Tibial artery (tissue), 4 donors: ENCODE measurements at regions not wholly inside any gene's neighbourhood (a gene's known extent, or its start where the extent isn't known, plus 50 kb on each side); places are given as distances from the start of the nearest gene placed in this dataset.
"Not testable (repeated sequence)": the region's sequence is repeated elsewhere in the genome, so short reads cannot be mapped to it uniquely, and the experiment has no call there.

Source experiments
- DNase-seq, 2 donors: peaks; one replicate each; pipeline ENCODE4 v3.0.0-alpha.2; 2019
- H3K27ac ChIP-seq, 2 donors: fragments of 200-600 bp; sonication (generic) in 1 of 2; 1 replicate in 1 of 2; 2 replicates in 1 of 2; pipeline ENCODE4 v1.5.1; 2018 to 2019; ENCODE audit warnings: mild to moderate bottlenecking in 1 of 2
- H3K27me3 ChIP-seq, 2 donors: fragments of 200-600 bp; sonication (generic) in 1 of 2; one replicate each; pipeline versions ENCODE4 v1.5.1 to v1.6.0; 2016 to 2019
- H3K36me3 ChIP-seq, 3 donors: fragments of 200-600 bp; sonication (generic) in 2 of 3; one replicate each; pipeline ENCODE4 v1.5.1; 2016 to 2019; ENCODE audit warnings: mild to moderate bottlenecking in 2 of 3
- H3K4me1 ChIP-seq, 4 donors: fragments of 200-600 bp; sonication (generic) in 2 of 4; 1 replicate in 3 of 4; 2 replicates in 1 of 4; pipeline ENCODE4 v1.5.1; 2016 to 2019
- H3K4me3 ChIP-seq, 2 donors: fragments of 200-600 bp; sonication (generic) in 1 of 2; 1 replicate in 1 of 2; 2 replicates in 1 of 2; pipeline ENCODE4 v1.5.1; 2018 to 2019; ENCODE audit warnings: mild to moderate bottlenecking in 2 of 2
- H3K9me3 ChIP-seq, 3 donors: fragments of 200-600 bp; sonication (generic) in 1 of 3; one replicate each; pipeline ENCODE4 v1.5.1; 2016 to 2019
- intact Hi-C: fragments of 100-400 bp; cut with DNase I; formaldehyde crosslinking; loops from one replicate; pipeline ENCODE4 v1.15.0; 2023; ENCODE audit warnings: low total_unique reads

GRCh38 chr1:149635290-149635899 lies 51.7 kb downstream of the PPIAL4C start:
- H3K27me3 ChIP-seq, DNase-seq, H3K4me3 ChIP-seq, H3K9me3 ChIP-seq, H3K36me3 ChIP-seq, H3K4me1 ChIP-seq, intact Hi-C loops: not testable (repeated sequence)
- peak overlapping the region; percentile 91 to 92 for H3K27ac ChIP-seq

- H3K27me3 ChIP-seq, H3K36me3 ChIP-seq, intact Hi-C loops, H3K9me3 ChIP-seq, H3K4me1 ChIP-seq: not testable (repeated sequence)
- H3K27ac ChIP-seq, result peak overlapping the region; percentile 91 to 92
- H3K4me3 ChIP-seq, result peak overlapping the region; percentile 58 to 63
- DNase-seq, result peak; percentile 94 to 95
These were observed 52.9 kb downstream of the PPIAL4C start for GRCh38 chr1:149636286-149637122.

- intact Hi-C loops, H3K9me3 ChIP-seq, H3K36me3 ChIP-seq, H3K4me3 ChIP-seq, H3K4me1 ChIP-seq, H3K27ac ChIP-seq, H3K27me3 ChIP-seq, DNase-seq: not testable (repeated sequence)
These were observed 54.8 kb downstream of the PPIAL4C start for GRCh38 chr1:149638481-149638880.

GRCh38 chr1:149638901-149639658 lies 55.4 kb downstream of the PPIAL4C start:
- H3K27ac ChIP-seq, result not testable (repeated sequence)

GRCh38 chr1:149641179-149641578 lies 57.5 kb downstream of the PPIAL4C start:
- H3K36me3 ChIP-seq, H3K4me3 ChIP-seq, H3K4me1 ChIP-seq, intact Hi-C loops, DNase-seq, H3K9me3 ChIP-seq, H3K27me3 ChIP-seq, H3K27ac ChIP-seq: not testable (repeated sequence)

More at GRCh38 chr1:149638901-149639658, 55.4 kb downstream of the PPIAL4C start:
- intact Hi-C loops, H3K4me3 ChIP-seq, H3K4me1 ChIP-seq, H3K36me3 ChIP-seq, DNase-seq, H3K27me3 ChIP-seq, H3K9me3 ChIP-seq: not testable (repeated sequence)

- H3K36me3 ChIP-seq, H3K4me3 ChIP-seq, H3K4me1 ChIP-seq, DNase-seq, H3K27ac ChIP-seq, intact Hi-C loops, H3K9me3 ChIP-seq, H3K27me3 ChIP-seq: not testable (repeated sequence)
These were observed 61.2 kb downstream of the PPIAL4C start for GRCh38 chr1:149644818-149645217.

GRCh38 chr1:149646360-149647017 lies 62.8 kb downstream of the PPIAL4C start:
- H3K4me1 ChIP-seq, intact Hi-C loops, H3K27me3 ChIP-seq, H3K9me3 ChIP-seq, DNase-seq, H3K36me3 ChIP-seq: not testable (repeated sequence)
- Histone ChIP-seq H3K4me3 (peak overlapping the region; percentile 48 to 52), H3K27ac (peak overlapping the region; percentile 37 to 56)

- intact Hi-C loops, H3K36me3 ChIP-seq, DNase-seq, H3K27me3 ChIP-seq, H3K4me1 ChIP-seq, H3K9me3 ChIP-seq: not testable (repeated sequence)
- Histone ChIP-seq H3K27ac (peak overlapping the region; percentile 37 to 56), H3K4me3 (peak overlapping the region; percentile 48 to 52)
These were observed 63.3 kb downstream of the PPIAL4C start for GRCh38 chr1:149647018-149647373.

- H3K36me3 ChIP-seq, H3K27me3 ChIP-seq, H3K9me3 ChIP-seq, H3K27ac ChIP-seq, DNase-seq, H3K4me1 ChIP-seq, intact Hi-C loops, H3K4me3 ChIP-seq: not testable (repeated sequence)
These were observed 74.1 kb downstream of the PPIAL4C start for GRCh38 chr1:149657750-149658149.

- H3K4me1 ChIP-seq, H3K36me3 ChIP-seq, H3K27ac ChIP-seq, H3K9me3 ChIP-seq, intact Hi-C loops, H3K27me3 ChIP-seq, H3K4me3 ChIP-seq, DNase-seq: not testable (repeated sequence)
These were observed 74.5 kb downstream of the PPIAL4C start for GRCh38 chr1:149658175-149658574.

GRCh38 chr1:149664624-149665023 lies 81.0 kb downstream of the PPIAL4C start:
- H3K4me1 ChIP-seq, H3K27ac ChIP-seq, DNase-seq, H3K27me3 ChIP-seq, H3K4me3 ChIP-seq, H3K9me3 ChIP-seq, H3K36me3 ChIP-seq, intact Hi-C loops: not testable (repeated sequence)

GRCh38 chr1:149665033-149665432 lies 81.4 kb downstream of the PPIAL4C start:
- H3K9me3 ChIP-seq, result not testable (repeated sequence)

GRCh38 chr1:149665528-149665927 lies 81.9 kb downstream of the PPIAL4C start:
- DNase-seq, H3K9me3 ChIP-seq, intact Hi-C loops, H3K27ac ChIP-seq, H3K27me3 ChIP-seq, H3K4me1 ChIP-seq, H3K4me3 ChIP-seq, H3K36me3 ChIP-seq: not testable (repeated sequence)

More at GRCh38 chr1:149665033-149665432, 81.4 kb downstream of the PPIAL4C start:
- H3K4me1 ChIP-seq, H3K27me3 ChIP-seq, intact Hi-C loops, H3K27ac ChIP-seq, H3K4me3 ChIP-seq, H3K36me3 ChIP-seq, DNase-seq: not testable (repeated sequence)
